ENCODE measurements at regions not wholly inside any gene's neighbourhood (a gene's known extent, or its start where the extent isn't known, plus 50 kb on each side); places are given as distances from the start of the nearest gene placed in this dataset.

DNA sequence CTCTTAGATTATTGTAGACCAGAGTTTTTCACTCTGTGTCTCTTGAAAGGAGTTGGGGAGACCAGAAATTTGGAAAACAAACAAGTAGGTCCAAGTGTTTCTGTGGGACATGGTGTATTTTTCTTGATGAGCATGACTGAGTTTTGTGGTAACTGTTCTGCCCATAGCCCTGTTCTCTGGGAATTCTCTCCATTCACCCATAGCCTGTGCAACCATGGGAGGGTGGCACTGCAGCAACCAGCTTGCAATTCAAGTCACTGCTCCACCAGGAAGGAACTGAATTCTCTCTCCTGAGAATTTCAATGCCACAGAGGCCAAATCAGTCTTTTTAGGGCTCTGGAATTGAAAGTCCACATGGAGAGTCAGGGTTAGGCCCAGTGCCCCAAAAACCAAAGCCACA lies 475.3 kb upstream of the TRPC7 start:
- TF ChIP-seq, protein P1, sequence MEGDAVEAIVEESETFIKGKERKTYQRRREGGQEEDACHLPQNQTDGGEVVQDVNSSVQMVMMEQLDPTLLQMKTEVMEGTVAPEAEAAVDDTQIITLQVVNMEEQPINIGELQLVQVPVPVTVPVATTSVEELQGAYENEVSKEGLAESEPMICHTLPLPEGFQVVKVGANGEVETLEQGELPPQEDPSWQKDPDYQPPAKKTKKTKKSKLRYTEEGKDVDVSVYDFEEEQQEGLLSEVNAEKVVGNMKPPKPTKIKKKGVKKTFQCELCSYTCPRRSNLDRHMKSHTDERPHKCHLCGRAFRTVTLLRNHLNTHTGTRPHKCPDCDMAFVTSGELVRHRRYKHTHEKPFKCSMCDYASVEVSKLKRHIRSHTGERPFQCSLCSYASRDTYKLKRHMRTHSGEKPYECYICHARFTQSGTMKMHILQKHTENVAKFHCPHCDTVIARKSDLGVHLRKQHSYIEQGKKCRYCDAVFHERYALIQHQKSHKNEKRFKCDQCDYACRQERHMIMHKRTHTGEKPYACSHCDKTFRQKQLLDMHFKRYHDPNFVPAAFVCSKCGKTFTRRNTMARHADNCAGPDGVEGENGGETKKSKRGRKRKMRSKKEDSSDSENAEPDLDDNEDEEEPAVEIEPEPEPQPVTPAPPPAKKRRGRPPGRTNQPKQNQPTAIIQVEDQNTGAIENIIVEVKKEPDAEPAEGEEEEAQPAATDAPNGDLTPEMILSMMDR (IDR thresholded peaks at IDR 0.05; ENCODE audit: borderline replicate concordance, extremely low read depth, low read length, poor library complexity, severe bottlenecking): no peak
- no peak for TF ChIP-seq EZH2 (IDR thresholded peaks at IDR 0.05; ENCODE audit: borderline replicate concordance, low read depth, low read length, severe bottlenecking)

Measured in DND-41 (cell line).